GM19463 (cell line): ENCODE measurements at regions not wholly inside any gene's neighbourhood (a gene's known extent, or its start where the extent isn't known, plus 50 kb on each side); places are given as distances from the start of the nearest gene placed in this dataset.
A peak's percentile ranks its signal among the peaks of the same experiment; 100 is the strongest.

Experiments
- ATAC-seq: cut with Tn5 transposase; IDR thresholded peaks from one replicate; pipeline ENCODE4 v1.9.1; 2021; ENCODE audit warnings: mild to moderate bottlenecking, moderate library complexity; ENCODE audit not compliant: unreplicated experiment

- no peak for ATAC-seq
Measured at GRCh38 chr6:14273191-14273590, 155.6 kb downstream of the CD83 start.

- ATAC-seq = no peak
Measured at GRCh38 chr6:14274016-14274415, 156.4 kb downstream of the CD83 start.

- ATAC-seq = no peak
Measured at GRCh38 chr6:14274546-14275492, 157.2 kb downstream of the CD83 start.

GRCh38 chr6:14275493-14275851 lies 157.9 kb downstream of the CD83 start:
- ATAC-seq = no peak

- ATAC-seq = no peak
Measured at GRCh38 chr6:14276071-14276470, 158.5 kb downstream of the CD83 start.

GRCh38 chr6:14276667-14277404 lies 159.3 kb downstream of the CD83 start:
- ATAC-seq = peak; percentile 83

- peak; percentile 35 for ATAC-seq
Measured at GRCh38 chr6:14277405-14277930, 159.9 kb downstream of the CD83 start.

GRCh38 chr6:14278006-14278405 lies 160.4 kb downstream of the CD83 start:
- ATAC-seq = no peak

- no peak for ATAC-seq
Measured at GRCh38 chr6:14278446-14278845, 160.9 kb downstream of the CD83 start.

- ATAC-seq = no peak
Measured at GRCh38 chr6:14280006-14280510, 162.5 kb downstream of the CD83 start.

- ATAC-seq = no peak
Measured at GRCh38 chr6:14280766-14281293, 163.3 kb downstream of the CD83 start.

GRCh38 chr6:14281811-14282660 lies 164.5 kb downstream of the CD83 start:
- ATAC-seq = no peak

- ATAC-seq = no peak
Measured at GRCh38 chr6:14282854-14283505, 165.4 kb downstream of the CD83 start.

- no peak for ATAC-seq
Measured at GRCh38 chr6:14283600-14284235, 166.1 kb downstream of the CD83 start.

- no peak for ATAC-seq
Measured at GRCh38 chr6:14284969-14285590, 167.5 kb downstream of the CD83 start.

GRCh38 chr6:14286144-14286543 lies 168.6 kb downstream of the CD83 start:
- no peak for ATAC-seq

GRCh38 chr6:14286634-14287428 lies 169.3 kb downstream of the CD83 start:
- no peak for ATAC-seq

GRCh38 chr6:14287707-14288106 lies 170.1 kb downstream of the CD83 start:
- ATAC-seq = no peak
